Panc1 (cell line): ENCODE measurements at regions not wholly inside any gene's neighbourhood (a gene's known extent, or its start where the extent isn't known, plus 50 kb on each side); places are given as distances from the start of the nearest gene placed in this dataset.

Source experiments
- ATAC-seq: fragments of 200-7000 bp; cut with Tn5 transposase; 2 replicates; pipeline ENCODE4 v1.9.1; 2020; ENCODE audit warnings: mild to moderate bottlenecking, moderate library complexity
- BruUV-seq: library from RNA; stranded (reverse); fragments of 400-500 nt; replicated peaks from 2 replicates; lab custom pipeline; 2021; lab: Mats Ljungman, UMichigan
- CTCF ChIA-PET: fragments of 300-600 bp; sonication (Branson Sonifier 250); formaldehyde crosslinking; loops from one replicate; lab custom pipeline; 2022; ENCODE audit warnings: antibody characterized with exemption; lab: Charles Lee
- POLR2A ChIA-PET: fragments of 300-600 bp; sonication (Branson Sonifier 250); formaldehyde crosslinking; loops from one replicate; lab custom pipeline; 2022; ENCODE audit warnings: antibody characterized with exemption; lab: Charles Lee
- DNase-seq: peaks from one replicate; pipeline ENCODE4 v3.0.0-alpha.2; 2010; ENCODE audit warnings: low read depth, low spot score
- H3K27ac ChIP-seq: 2 replicates; pipeline ENCODE4 v1.5.1; 2011; ENCODE audit warnings: mild to moderate bottlenecking, low read length, inconsistent platforms
- H3K27me3 ChIP-seq: fragments of 200-500 bp; sonication (Bioruptor generic); 2 replicates; pipeline ENCODE4 v1.6.0; 2014; ENCODE audit warnings: low read length, inconsistent platforms; ENCODE audit not compliant: control insufficient read depth, insufficient read depth
- H3K36me3 ChIP-seq: fragments of 200-500 bp; sonication (Bioruptor generic); 2 replicates; pipeline ENCODE4 v1.5.1; 2014; ENCODE audit warnings: inconsistent platforms, mild to moderate bottlenecking, low read length, moderate library complexity; ENCODE audit not compliant: control insufficient read depth, insufficient read depth
- H3K4me1 ChIP-seq: 2 replicates; pipeline ENCODE4 v1.5.1; 2011; ENCODE audit warnings: inconsistent platforms, mild to moderate bottlenecking, low read length, moderate library complexity; ENCODE audit not compliant: control insufficient read depth, insufficient read depth
- H3K4me3 ChIP-seq, 2 experiments: 2 replicates each; pipeline ENCODE4 v1.5.1; 2011 to 2012; ENCODE audit warnings: low read depth in 2 of 2, low read length in 2 of 2, mild to moderate bottlenecking in 2 of 2, inconsistent platforms in 1 of 2, moderate library complexity in 1 of 2
- H3K9me3 ChIP-seq: fragments of 200-500 bp; sonication (Bioruptor generic); 2 replicates; pipeline ENCODE4 v1.5.1; 2014; ENCODE audit warnings: low read depth, mild to moderate bottlenecking, inconsistent platforms, low read length, moderate library complexity; ENCODE audit not compliant: control insufficient read depth, insufficient read depth
- POLR2AphosphoS5 ChIP-seq: IDR thresholded peaks from 2 replicates; pipeline ENCODE4 v1.6.1; 2012; ENCODE audit warnings: mild to moderate bottlenecking, low read depth, low read length, moderate library complexity
- SIN3A ChIP-seq: IDR thresholded peaks from 2 replicates; pipeline ENCODE4 v1.6.1; 2012; ENCODE audit warnings: low read depth, mild to moderate bottlenecking, low read length, moderate library complexity, borderline replicate concordance; ENCODE audit not compliant: insufficient read depth
- TCF7L2 ChIP-seq: IDR thresholded peaks from 2 replicates; pipeline ENCODE4 v1.6.1; 2011; ENCODE audit warnings: mild to moderate bottlenecking, low read depth, low read length, inconsistent platforms
- in situ Hi-C: cut with HindIII; loops from 2 replicates; pipeline ENCODE4 v1.10.0; 2016; ENCODE audit warnings: low sequenced_read_pairs, low pct_unique_long_range_greater_than_20kb
- intact Hi-C: fragments of 100-400 bp; cut with micrococcal nuclease; formaldehyde crosslinking; loops from one replicate; pipeline ENCODE4 v1.10.0; 2022; ENCODE audit not compliant: unreplicated experiment
- TF ChIP-seq, protein P1 (sequence below), 2 experiments: IDR thresholded peaks; 2 replicates each; pipeline ENCODE4 v1.6.1; 2011 to 2012; ENCODE audit warnings: low read depth in 2 of 2, control low read depth in 1 of 2, low read length in 1 of 2, mild to moderate bottlenecking in 1 of 2, moderate library complexity in 1 of 2; ENCODE audit not compliant: insufficient read depth in 1 of 2
- TF ChIP-seq, protein P2 (sequence below): fragments of 450-650 bp; IDR thresholded peaks from 2 replicates; pipeline ENCODE4 v1.5.1; 2017; ENCODE audit warnings: mild to moderate bottlenecking

DNA sequence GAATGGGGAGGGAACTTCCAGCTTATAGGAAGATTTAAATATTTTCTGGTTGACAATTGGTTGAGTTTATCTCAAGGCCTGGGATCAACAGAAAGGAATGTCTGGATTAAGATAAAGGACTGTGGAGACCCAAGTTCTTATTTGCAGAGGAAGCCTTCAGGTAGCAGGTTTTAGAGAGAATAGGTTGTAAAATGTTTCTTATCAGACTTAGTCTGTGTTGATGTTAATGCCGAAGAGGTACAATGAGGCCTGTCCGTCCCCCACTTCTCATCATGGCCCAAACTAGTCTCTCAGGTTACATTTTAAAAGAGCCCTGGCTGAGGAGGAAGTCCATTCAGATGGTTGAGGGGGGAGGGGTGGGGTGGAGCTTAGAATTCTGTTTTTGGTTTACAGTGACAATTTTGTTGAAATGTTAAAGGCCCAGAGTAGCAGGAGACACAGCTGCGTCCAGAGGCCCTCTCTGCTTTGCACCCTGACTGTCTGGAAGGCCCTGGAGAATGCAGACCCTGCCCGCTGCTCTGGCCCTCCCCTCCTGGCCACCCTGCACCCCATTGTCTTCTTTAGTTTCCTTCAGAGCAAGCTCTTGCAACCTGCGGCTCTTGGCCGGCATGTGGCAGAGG lies 672.5 kb upstream of the TMEM132C start:
- no TSS peak for BruUV-seq
- Histone ChIP-seq H3K9me3 (no peaks in the 10 kb centered on the region), H3K4me3 (no peak overlapping the region), H3K27ac (no peak overlapping the region), H3K36me3 (no peaks in the 10 kb centered on the region), H3K27me3 (no peaks in the 10 kb centered on the region), H3K4me1 (no peaks in the 10 kb centered on the region)
- ChIA-PET CTCF (no interaction called here), POLR2A (no interaction called here)
- TF ChIP-seq POLR2AphosphoS5: no peak
- no peak for TF ChIP-seq TCF7L2
- TF ChIP-seq SIN3A: no peak
- TF ChIP-seq, protein P1, sequence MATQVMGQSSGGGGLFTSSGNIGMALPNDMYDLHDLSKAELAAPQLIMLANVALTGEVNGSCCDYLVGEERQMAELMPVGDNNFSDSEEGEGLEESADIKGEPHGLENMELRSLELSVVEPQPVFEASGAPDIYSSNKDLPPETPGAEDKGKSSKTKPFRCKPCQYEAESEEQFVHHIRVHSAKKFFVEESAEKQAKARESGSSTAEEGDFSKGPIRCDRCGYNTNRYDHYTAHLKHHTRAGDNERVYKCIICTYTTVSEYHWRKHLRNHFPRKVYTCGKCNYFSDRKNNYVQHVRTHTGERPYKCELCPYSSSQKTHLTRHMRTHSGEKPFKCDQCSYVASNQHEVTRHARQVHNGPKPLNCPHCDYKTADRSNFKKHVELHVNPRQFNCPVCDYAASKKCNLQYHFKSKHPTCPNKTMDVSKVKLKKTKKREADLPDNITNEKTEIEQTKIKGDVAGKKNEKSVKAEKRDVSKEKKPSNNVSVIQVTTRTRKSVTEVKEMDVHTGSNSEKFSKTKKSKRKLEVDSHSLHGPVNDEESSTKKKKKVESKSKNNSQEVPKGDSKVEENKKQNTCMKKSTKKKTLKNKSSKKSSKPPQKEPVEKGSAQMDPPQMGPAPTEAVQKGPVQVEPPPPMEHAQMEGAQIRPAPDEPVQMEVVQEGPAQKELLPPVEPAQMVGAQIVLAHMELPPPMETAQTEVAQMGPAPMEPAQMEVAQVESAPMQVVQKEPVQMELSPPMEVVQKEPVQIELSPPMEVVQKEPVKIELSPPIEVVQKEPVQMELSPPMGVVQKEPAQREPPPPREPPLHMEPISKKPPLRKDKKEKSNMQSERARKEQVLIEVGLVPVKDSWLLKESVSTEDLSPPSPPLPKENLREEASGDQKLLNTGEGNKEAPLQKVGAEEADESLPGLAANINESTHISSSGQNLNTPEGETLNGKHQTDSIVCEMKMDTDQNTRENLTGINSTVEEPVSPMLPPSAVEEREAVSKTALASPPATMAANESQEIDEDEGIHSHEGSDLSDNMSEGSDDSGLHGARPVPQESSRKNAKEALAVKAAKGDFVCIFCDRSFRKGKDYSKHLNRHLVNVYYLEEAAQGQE (IDR thresholded peaks at IDR 0.05; ENCODE audit: insufficient read depth in 1 of 2, low read depth in 2 of 2, low read length in 1 of 2): no peak
- TF ChIP-seq, protein P2, sequence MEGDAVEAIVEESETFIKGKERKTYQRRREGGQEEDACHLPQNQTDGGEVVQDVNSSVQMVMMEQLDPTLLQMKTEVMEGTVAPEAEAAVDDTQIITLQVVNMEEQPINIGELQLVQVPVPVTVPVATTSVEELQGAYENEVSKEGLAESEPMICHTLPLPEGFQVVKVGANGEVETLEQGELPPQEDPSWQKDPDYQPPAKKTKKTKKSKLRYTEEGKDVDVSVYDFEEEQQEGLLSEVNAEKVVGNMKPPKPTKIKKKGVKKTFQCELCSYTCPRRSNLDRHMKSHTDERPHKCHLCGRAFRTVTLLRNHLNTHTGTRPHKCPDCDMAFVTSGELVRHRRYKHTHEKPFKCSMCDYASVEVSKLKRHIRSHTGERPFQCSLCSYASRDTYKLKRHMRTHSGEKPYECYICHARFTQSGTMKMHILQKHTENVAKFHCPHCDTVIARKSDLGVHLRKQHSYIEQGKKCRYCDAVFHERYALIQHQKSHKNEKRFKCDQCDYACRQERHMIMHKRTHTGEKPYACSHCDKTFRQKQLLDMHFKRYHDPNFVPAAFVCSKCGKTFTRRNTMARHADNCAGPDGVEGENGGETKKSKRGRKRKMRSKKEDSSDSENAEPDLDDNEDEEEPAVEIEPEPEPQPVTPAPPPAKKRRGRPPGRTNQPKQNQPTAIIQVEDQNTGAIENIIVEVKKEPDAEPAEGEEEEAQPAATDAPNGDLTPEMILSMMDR: no peak
- DNase-seq: no peak
- intact Hi-C loops (no loop called here), in situ Hi-C loops (no loop called here)
- ATAC-seq: no peak

DNA sequence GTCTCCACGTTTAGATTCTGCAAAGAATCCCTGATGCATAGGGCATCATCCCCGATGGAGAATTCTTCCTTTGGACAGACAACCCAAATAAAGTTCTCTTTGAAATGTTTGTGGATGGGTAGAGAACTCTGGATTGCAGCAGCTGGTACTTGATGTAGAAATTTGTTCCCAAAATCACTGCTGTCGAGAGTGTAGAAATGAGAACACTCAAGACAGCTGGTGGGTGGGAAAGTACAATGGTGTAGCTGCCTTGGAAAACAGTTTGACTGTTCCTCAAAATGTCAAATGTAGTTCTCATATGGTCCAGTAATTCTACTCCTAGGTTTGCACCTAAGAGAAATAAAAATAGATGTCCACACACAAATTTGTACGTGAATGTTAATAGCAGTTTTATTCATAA lies 671.5 kb upstream of the TMEM132C start:
- ChIA-PET POLR2A (no interaction called here), CTCF (no interaction called here)
- ATAC-seq (no peak), DNase-seq (no peak)
- TF ChIP-seq, protein P1 (IDR thresholded peaks at IDR 0.05; ENCODE audit: insufficient read depth in 1 of 2, low read depth in 2 of 2, low read length in 1 of 2): no peak
- Histone ChIP-seq H3K27ac (no peak overlapping the region), H3K9me3 (no peaks in the 10 kb centered on the region), H3K27me3 (no peaks in the 10 kb centered on the region), H3K36me3 (no peaks in the 10 kb centered on the region), H3K4me3 (no peak overlapping the region), H3K4me1 (no peaks in the 10 kb centered on the region)
- intact Hi-C loops (no loop called here), in situ Hi-C loops (no loop called here)
- no TSS peak for BruUV-seq
